Neural cell (in vitro differentiated cells): ENCODE measurements at regions not wholly inside any gene's neighbourhood (a gene's known extent, or its start where the extent isn't known, plus 50 kb on each side); places are given as distances from the start of the nearest gene placed in this dataset.

Source experiments
- CTCF ChIP-seq: fragments of 450-650 bp; IDR thresholded peaks from 2 replicates; pipeline ENCODE4 v1.5.1; 2014; ENCODE audit warnings: antibody characterized with exemption, mild to moderate bottlenecking, moderate library complexity; ENCODE audit not compliant: poor library complexity, severe bottlenecking
- EP300 ChIP-seq: fragments of 450-650 bp; conservative IDR thresholded peaks from 2 replicates; pipeline ENCODE4 v1.6.1; 2014; ENCODE audit warnings: antibody characterized with exemption, mild to moderate bottlenecking, moderate library complexity; ENCODE audit not compliant: poor library complexity, severe bottlenecking
- EZH2 ChIP-seq: fragments of 200-600, 300-800 bp; shearing (Covaris generic), sonication (generic); IDR thresholded peaks from 2 replicates; pipeline ENCODE4 v1.6.1; 2014; ENCODE audit warnings: antibody characterized with exemption, low read length, borderline replicate concordance, mild to moderate bottlenecking; ENCODE audit not compliant: insufficient read depth, poor library complexity, severe bottlenecking
- POLR2AphosphoS5 ChIP-seq: IDR thresholded peaks from 2 replicates; pipeline ENCODE4 v1.6.1; 2012
- TAF1 ChIP-seq: IDR thresholded peaks from 2 replicates; pipeline ENCODE4 v1.6.1; 2012; ENCODE audit warnings: low read depth

- no peak for TF ChIP-seq TAF1
- TF ChIP-seq CTCF: no peak
- no peak for TF ChIP-seq EZH2
- TF ChIP-seq EP300: no peak
- TF ChIP-seq POLR2AphosphoS5: no peak
These were observed 445.9 kb downstream of the SETD4 start for GRCh38 chr21:35614396-35614921.
